ENCODE measurements at regions not wholly inside any gene's neighbourhood (a gene's known extent, or its start where the extent isn't known, plus 50 kb on each side); places are given as distances from the start of the nearest gene placed in this dataset.

- no peak for TF ChIP-seq POLR2AphosphoS5 (IDR thresholded peaks at IDR 0.05; ENCODE audit: low read depth, low read length)
- TF ChIP-seq POLR2A (IDR thresholded peaks at IDR 0.05; ENCODE audit: low read depth, low read length) = no peak
Measured at GRCh38 chr20:22722811-22723210, 138.4 kb upstream of the FOXA2 start.
